Stimulated activated CD4-positive, alpha-beta T cell treated with anti-CD3 and anti-CD28 coated beads, Interleukin-1b, Interleukin-23, amount 100 ng/mL, for 1 hour (primary cell): ENCODE measurements at regions not wholly inside any gene's neighbourhood (a gene's known extent, or its start where the extent isn't known, plus 50 kb on each side); places are given as distances from the start of the nearest gene placed in this dataset.

Experiments used
- DNase-seq, 2 donors: peaks; one replicate each; pipeline ENCODE4 v3.0.0-alpha.2; 2020; ENCODE audit warnings: low read depth in 2 of 2

DNA sequence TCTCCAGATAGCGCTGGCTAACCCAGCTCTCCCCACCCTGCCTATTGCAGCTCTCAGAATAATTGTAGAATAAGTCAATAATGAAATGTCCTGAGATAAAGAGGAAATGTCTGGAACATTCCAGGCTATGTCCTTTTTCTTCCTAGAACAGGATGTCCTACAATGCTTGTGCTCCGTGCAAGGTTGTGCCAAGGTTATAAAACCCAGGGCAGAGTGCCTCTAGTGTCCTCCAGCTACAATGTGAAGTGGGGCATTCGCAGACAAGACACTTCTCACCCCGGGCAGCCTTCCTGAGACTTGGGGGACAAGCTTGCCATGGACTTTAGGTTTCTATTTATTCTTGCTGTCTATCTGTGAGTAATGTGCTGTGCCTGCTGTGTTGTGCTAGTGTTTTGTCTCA, 900.6 kb downstream of the TUSC7 start:
- DNase-seq: no peak

DNA sequence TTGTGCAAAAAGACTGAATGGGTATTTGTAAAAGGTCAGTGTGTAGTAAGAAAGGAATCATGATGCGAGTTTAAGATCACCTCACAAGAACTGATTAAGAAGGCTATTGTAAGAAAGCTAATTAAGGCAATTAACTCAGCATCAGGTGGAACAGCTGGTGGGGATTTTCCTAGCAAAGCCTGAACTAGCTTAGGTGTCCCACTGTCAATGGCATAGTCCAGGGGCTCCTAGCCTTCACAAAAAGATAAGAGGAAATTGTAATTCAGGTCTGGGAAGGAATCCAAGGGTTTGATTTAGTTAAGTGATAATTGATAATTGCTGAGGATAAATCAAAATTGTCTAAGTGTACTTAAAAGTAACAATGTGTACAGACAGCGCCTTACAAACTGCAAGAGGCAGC, 901.6 kb downstream of the TUSC7 start:
- DNase-seq: no peak

DNA sequence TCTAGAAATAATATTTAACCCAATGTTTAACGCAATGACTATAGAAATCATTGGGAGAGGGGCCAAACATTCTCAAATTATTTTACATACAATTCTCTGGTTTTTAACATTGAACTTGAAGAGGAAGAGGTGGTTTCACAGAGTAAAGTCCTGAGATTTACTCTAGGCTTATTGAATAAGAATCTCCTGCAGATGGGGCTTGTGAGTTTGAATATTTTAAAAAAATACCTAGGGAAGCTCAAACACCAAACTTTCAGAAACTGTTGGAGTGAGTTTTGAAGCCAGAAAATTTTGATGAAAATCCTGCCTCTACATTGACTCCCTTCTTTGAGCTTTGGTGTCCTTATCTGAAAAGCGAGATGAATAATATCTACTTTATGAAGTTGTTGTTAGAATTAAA, 906.6 kb downstream of the TUSC7 start:
- DNase-seq: no peak

DNA sequence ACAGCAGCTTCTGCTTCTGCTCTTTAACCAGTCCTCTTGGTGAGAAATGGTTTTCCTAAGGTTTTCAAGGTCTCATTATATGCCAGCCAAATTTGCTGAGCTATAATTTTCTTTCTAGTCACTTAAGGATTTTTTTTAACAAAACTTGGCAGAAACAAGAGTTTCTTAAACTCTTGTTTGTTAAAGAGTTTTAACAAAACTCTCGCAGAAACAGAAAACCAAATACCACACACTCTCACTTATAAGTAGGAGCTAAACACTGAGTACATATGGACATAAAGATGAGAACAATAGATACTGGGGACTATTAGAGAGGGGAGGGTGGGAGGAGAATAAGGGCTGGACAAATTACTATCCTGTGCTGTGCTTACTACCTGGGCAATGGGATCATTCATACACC, 908.3 kb downstream of the TUSC7 start:
- no peak for DNase-seq

DNA sequence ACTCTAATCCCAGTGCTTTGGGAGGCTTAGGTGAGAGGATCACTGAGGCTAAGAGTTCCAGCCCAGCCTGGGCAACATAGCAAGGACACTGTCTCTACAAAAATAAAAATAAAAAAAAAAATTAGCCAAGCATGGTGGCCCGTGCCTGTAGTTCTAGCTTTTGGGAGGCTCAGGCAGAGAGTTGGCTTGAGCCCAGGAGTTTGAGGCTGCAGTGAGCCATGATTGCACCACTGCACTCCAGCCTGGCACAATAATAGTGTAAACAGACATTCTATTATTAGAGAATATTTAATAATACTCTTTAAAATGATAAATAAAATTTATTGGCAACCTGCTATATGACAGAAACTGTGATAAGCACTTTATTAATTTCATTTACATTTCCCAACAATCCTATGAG, 908.9 kb downstream of the TUSC7 start:
- DNase-seq: no peak

DNA sequence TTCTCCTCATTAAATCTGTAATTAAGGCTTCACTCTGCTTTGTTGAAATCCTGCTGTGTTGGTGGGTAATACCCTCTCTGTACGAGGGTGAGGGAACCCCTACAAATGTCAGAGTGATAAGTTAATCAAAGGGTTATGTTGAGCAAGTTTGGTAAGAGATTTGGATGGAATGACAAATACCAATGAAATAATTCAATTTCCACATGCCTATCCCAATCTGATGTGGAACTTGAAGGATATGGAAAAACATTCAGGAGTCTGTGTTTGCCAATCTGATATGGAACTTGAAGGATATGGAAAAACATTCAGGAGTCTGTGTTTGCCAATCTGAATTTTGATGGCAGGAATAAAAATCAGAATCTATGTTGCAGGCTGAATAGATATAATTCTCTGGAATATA, 910.2 kb downstream of the TUSC7 start:
- DNase-seq: no peak

DNA sequence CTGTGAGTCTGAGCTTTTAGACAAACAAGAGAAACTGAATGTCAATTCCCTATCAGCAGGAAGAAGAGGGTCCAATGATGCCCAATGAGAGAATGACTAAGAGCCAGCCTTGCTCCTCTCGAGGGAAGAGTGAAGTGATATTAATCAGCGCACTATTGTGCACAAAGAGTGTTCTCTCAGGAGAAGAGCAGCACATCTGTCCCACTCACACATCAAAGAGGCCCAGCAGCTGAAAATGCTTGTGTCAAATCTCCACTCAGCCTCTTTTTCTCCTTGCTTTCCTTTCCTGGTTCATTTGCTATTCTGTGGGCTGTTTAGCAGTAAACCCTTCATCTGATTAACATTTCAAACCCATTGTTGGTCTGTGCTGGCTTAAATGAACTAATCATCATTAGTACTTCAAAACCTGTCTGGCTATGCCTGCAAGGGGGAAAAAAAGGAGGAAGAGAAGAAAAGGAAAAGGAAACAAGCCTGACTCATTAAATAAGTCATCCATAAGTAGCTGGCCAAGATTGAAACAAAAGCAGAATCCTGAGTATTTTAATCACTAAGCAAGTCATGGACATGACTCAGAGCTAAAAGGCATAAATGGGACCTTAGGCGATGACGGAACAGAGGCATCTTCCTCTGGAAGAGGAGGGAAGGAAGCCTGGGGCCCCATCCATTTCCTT, 912.7 kb downstream of the TUSC7 start:
- no peak for DNase-seq

DNA sequence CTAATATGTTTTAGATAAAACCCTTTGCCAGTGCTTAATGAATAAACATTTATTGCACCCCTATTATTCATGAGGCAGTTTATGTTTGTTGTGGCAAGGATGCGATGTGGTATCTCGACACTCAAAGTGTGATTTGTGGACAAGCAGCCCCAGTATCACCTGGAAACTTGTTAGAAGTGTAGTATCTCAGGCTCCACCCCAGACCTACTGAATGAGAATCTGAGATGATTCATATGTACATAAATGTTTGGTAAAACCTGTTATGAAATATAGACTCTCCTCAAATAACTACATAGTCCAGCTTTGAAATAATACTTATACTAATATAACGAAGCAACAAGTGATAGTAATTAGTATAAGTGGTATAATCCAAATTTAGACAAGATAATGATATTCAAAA, 914.8 kb downstream of the TUSC7 start:
- no peak for DNase-seq

DNA sequence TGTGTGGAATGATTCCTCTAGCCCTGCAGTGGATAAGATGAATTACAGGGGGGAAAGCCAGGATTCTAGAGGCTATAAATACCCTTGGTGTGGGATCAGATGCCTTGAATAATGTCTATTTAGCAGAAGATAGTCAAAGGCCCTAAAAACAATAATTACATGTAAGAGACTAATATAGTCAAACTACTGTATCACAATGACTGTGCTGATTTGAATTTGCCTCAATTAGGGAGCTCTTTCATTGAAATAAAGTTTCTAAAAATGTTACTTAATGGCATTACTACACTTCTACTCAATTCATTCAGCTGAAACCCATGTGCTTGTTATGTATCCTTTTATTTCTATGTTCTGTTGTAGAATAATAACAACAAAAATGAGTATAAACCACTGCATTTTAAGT, 915.6 kb downstream of the TUSC7 start:
- no peak for DNase-seq

DNA sequence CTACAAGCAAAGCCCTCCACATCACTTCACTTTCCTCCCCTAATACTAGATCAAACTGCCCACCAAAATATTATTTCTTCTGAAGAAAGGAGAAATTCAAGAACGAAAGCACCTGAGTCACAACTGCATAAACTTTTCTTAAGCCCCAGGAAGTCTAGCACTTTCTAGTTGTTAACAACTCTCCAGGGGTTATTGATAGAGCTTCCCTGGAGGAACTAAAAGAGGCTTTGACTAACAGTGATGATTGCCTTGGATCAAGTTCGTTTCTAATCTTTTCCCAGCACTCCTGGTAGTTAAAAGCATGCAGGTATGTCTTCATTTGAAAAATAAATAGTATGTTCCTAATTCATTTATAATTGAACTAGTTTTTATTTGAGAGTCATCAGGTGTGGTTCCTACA, 917.0 kb downstream of the TUSC7 start:
- DNase-seq: no peak

DNA sequence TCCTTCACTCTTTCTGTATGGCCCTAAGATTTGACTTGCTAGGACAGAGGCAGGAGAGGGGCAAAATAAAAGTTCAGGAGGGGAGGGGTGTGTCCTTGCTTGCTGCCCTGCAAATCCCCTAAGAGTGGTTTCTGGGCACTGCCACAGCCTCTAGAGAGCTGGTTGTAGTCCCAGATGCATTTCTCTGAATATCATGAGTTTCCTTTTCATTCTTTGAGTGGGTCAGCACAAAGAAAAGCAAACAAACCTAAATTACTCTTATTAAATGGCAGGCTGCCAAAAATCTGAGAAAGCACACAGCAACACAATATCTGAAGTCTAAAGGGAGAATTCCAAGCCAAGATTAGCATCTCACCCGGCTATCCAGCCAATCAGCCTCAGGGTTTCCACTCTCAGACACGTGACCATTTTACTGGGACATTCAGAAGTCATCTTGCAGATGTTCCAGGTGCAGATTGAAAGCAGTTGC, 919.3 kb downstream of the TUSC7 start:
- no peak for DNase-seq

DNA sequence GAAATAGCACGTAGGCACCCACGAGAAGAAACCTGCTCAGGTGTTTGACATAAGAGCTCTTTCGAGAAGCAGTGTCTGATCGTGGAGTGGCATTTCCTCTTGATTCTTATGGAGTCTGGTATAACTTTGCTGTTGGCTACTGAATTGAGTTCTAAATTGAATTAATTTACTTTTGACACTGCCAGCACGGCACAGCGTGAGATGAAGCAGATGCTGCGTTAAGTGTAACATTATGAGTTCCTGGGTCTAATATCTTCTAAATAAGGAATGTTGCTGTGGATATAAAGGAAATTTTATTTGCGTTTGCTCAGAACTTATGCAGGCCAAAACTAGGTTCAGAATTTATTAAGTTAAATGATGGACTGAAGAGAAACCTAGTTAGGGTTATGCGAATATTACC, 919.9 kb downstream of the TUSC7 start:
- no peak for DNase-seq

DNA sequence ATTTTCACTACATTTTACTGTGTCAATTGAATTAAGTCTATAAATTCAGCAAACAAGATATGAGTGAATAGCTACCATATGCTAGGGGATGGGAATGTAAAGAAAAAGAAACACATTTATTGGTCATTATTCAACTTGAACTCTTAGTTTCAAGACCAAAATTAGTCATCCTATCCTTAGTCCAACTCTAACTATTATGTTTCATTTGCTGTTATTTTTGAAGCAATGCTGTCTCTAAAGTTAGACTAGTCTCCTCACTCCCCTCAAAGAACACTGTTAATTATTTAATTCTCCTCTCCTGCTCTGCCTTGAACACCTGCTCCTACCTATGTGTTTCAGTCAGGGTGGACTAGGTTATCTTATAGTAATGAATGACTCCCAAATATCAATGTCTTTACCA, 920.9 kb downstream of the TUSC7 start:
- DNase-seq: no peak

DNA sequence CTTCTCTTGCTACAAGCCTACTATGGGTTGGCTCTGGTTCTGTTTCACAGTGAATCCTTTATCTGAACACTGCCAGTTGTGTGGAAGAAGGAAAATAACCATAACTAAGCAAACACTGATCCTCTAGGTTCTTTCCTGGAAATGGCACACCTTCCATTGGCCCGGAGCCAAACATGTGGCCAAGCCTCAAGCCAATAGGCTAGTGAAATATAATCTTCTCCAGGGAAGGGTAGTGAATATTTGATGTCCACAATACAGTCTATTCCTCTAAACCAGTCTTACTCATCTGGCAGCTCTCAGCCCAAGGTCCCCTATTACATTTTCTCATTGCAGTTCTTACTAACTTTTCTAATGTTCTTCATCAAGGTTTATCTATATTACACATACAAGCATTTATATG, 921.3 kb downstream of the TUSC7 start:
- no peak for DNase-seq

DNA sequence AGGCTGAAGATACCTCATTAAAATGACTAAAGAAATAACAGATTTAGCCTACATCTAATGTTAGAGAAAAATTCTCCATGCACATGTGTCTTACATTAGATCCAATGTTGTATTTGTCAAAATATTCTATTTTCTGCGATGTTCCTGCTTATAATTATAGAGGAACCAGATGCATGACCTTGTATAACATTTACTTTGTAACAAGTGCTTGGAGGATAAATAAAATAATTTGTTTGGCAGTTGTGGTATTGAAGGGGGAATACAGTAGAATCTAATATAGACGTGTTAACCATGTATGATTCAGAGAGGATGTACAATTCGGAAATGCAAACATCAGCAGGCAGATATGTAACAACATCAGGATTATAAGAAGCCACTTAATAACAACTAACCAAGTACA, 922.2 kb downstream of the TUSC7 start:
- no peak for DNase-seq

DNA sequence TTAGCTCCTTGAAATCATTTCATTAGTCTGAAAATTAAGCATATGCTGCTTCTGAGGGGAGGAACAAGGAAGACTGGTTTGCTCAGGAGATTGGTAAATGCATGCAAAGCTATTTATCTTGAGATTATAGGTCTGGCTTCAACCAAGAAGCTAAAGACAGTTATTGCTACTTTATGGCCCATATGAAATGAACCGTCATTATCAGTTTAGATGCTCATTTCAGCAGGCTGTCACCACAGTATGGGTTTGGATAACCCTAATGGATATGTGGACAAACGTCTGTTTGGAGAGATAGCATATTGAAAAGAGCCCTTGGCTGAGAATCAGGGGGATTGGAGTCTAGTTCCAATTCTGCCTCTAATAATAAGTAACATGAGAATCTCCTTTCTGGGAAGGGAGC, 922.6 kb downstream of the TUSC7 start:
- DNase-seq: no peak

DNA sequence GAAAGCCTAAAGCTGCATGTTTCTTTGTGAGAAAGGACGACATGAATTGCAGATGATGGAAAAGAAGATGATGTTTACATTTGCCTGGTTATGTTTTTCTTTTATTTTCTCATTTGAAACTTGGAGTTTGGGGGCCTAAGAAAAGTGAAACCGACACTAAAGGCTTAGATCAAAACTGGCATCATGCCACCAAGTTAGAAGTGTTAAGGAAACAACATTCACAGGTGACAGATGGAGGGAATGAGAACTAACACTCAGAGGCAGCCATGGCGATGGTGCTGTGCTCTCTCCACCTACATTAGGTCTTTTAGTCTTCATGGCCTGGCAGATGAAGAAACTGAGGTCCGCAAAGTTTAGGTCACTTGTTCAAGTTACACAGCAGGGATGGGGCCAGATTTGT, 923.6 kb downstream of the TUSC7 start:
- no peak for DNase-seq

DNA sequence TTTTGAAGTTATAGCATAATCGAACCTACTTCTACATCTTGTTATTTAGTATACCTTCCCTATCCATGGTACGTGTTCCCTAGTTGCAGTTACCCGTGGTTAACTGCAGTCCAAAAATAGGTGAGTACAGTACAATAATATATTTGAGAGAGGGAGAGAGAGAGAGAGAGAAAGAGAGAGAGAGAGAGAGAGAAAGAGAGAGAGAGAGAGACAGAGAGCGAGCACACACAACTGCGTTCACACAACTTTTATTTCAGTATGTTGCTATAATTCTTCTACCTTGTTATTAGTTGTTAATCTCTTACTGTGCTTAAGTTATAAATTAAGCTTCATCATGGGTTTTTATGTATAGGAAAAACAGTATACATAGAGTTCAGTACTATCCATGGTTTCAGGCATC, 928.1 kb downstream of the TUSC7 start:
- no peak for DNase-seq

DNA sequence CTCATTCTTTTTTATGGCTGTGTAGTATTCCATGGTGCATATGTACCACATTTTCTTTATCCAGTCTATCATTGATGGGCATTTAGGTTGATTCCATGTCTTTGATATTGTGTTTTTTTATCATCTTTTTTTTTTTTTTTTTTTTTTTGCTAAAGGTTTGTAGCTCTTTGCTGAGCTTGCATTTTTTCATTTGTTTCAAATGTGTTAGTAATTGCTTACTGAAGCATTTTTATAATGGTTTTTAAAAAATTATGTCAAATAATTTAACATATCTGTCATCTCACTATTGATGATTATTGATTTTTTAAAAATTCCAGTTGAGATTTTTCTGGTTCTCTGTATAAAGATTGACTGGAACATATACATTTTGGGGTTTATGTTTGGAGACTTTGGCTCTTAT, 934.6 kb downstream of the TUSC7 start:
- no peak for DNase-seq

DNA sequence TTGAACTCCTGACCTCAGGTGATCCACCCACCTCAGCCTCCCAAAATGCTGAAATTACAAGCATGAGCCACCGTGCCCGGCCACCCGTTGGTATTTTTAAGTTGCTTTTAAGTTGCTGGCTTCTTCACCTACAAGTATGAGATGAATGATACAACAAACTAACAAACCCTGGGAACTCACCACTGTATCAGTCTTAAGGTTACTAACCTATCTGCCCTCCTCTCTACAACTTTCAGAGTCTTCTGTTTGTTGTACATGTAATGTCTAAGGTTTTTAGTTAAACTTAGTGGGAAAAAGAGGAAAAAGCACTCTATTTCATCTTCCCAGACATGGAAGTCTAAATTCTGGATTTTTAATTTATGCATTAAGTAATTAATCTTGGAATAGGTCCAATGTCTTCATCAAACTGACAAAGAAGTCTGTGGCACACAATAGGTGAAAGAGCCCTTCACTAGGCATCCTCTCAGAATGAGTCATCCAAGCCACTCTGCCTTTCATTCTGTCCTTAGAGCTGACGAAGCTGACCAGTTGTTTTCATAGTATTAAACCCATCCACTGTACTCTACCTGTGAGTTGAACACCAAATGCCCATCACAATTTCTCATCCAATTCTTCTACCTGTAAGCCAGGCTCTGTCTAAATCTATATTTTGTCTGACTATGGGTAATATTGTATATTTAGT, 936.1 kb downstream of the TUSC7 start:
- no peak for DNase-seq

DNA sequence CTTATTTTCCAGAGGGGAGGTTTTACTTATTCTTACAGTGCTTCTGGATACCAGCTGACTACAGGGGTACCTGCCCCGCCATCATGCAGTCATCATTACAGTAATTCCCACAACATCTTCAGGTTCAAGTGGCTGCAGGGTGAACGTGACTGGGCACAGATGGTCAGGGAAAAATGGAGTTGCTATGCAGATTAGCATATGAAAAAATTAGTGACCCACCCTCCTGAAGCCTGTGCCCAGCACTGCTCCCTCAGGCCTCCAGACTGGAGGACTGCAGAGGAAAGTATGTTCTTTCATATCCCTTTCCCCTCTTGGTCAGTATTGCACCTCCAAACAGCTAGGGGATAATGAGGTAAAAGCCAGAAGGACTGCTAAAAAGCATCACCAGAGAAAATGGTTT, 937.9 kb downstream of the TUSC7 start:
- no peak for DNase-seq

DNA sequence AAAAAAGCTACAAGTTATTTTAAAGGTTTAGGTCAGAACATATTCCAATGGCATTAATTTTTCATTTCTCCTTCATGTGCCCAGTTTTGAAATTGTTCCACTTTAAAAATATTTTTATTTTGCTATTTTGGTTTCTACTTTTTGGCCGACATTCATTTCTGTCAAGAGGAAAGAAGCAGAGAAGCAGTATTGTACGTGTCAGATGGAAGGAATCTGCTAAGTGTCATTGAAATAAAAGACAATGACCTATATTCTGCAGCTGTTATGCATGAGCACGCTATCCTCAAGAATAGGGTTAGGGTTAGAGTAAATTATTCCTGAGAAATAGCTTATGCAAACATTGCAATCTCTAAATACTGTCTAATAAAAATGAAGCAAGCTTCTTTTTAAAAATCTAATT, 941.7 kb downstream of the TUSC7 start:
- DNase-seq: no peak

DNA sequence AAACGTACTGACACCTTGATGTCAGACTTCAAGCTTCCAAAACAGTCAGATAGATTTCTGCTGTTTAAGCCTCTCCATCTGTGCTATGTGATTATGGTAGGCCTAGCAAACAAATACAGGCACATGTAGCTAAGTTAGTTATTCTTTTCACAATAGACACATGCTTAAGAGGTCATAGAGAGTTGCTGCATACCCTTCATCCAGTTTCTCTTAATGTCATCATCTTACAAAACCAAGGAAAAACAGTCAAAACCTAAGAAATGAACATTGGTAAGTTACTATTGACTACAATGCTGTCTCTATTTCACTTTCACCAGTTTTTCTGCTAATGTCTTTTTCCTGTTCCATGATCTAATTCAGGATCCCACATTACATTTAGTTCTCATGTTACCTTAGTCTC, 946.8 kb downstream of the TUSC7 start:
- no peak for DNase-seq

DNA sequence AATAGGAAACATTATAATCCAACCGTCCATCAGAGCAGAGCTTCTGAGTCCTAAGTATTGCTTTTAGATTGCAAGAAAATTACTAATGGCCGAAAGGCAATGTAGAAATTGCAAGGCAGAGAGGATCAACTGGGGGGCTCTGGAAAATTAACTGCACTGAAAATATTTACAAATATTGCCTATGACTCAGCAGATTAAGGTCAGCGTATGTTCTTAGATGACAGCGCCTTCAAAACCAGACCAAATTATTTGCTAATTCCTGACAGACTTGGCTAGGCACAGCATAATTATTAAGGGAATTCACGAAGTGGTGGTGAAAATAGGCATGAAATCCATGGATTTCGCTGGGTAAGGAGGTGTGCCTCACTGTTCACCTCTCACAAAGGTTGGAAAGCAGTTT, 947.7 kb downstream of the TUSC7 start:
- no peak for DNase-seq
